Right atrium auricular region (tissue), 2 donors: ENCODE measurements at regions not wholly inside any gene's neighbourhood (a gene's known extent, or its start where the extent isn't known, plus 50 kb on each side); places are given as distances from the start of the nearest gene placed in this dataset.

Experiments used
- DNase-seq: peaks from one replicate; pipeline ENCODE4 v3.0.0-alpha.2; 2019; ENCODE audit warnings: low spot score
- H3K27ac ChIP-seq, 2 donors: fragments of 200-600 bp; sonication (generic); 1 replicate in 1 of 2; 2 replicates in 1 of 2; pipeline ENCODE4 v1.5.1; 2016 to 2019
- H3K27me3 ChIP-seq, 2 donors: fragments of 200-600 bp; sonication (generic); one replicate each; pipeline versions ENCODE4 v1.5.1 to v1.6.0; 2017 to 2019
- H3K36me3 ChIP-seq: fragments of 200-600 bp; sonication (generic); one replicate; pipeline ENCODE4 v1.5.1; 2016
- H3K4me1 ChIP-seq, 2 donors: fragments of 200-600 bp; sonication (generic); one replicate each; pipeline versions ENCODE4 v1.5.1 to v1.6.0; 2017 to 2019
- H3K4me3 ChIP-seq, 2 donors: fragments of 200-600 bp; sonication (generic); 1 replicate in 1 of 2; 2 replicates in 1 of 2; pipeline ENCODE4 v1.5.1; 2017 to 2019; ENCODE audit warnings: mild to moderate bottlenecking in 1 of 2, moderate library complexity in 1 of 2
- H3K9me3 ChIP-seq, 2 donors: fragments of 200-600 bp; sonication (generic); one replicate each; pipeline ENCODE4 v1.5.1; 2019
- TF ChIP-seq, protein P1 (sequence below), 2 donors: fragments of 200-600 bp; sonication (generic); IDR thresholded peaks; one replicate each; pipeline ENCODE4 v1.5.1; 2019; ENCODE audit warnings: antibody characterized with exemption in 2 of 2

- H3K4me1 ChIP-seq: no peaks in the 10 kb centered on the region
- no peak overlapping the region for H3K27ac ChIP-seq
- TF ChIP-seq, protein P1, sequence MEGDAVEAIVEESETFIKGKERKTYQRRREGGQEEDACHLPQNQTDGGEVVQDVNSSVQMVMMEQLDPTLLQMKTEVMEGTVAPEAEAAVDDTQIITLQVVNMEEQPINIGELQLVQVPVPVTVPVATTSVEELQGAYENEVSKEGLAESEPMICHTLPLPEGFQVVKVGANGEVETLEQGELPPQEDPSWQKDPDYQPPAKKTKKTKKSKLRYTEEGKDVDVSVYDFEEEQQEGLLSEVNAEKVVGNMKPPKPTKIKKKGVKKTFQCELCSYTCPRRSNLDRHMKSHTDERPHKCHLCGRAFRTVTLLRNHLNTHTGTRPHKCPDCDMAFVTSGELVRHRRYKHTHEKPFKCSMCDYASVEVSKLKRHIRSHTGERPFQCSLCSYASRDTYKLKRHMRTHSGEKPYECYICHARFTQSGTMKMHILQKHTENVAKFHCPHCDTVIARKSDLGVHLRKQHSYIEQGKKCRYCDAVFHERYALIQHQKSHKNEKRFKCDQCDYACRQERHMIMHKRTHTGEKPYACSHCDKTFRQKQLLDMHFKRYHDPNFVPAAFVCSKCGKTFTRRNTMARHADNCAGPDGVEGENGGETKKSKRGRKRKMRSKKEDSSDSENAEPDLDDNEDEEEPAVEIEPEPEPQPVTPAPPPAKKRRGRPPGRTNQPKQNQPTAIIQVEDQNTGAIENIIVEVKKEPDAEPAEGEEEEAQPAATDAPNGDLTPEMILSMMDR (IDR thresholded peaks at IDR 0.05): no peak
- no peaks in the 10 kb centered on the region for H3K36me3 ChIP-seq
- no peaks in the 10 kb centered on the region for H3K27me3 ChIP-seq
- peaks cover 0 to 15% of the 10 kb centered on the region in 2 donors for H3K9me3 ChIP-seq
- no peak for DNase-seq
- no peak overlapping the region for H3K4me3 ChIP-seq
Measured at GRCh38 chr11:115950660-115951059, 446.4 kb upstream of the CADM1 start.

DNA sequence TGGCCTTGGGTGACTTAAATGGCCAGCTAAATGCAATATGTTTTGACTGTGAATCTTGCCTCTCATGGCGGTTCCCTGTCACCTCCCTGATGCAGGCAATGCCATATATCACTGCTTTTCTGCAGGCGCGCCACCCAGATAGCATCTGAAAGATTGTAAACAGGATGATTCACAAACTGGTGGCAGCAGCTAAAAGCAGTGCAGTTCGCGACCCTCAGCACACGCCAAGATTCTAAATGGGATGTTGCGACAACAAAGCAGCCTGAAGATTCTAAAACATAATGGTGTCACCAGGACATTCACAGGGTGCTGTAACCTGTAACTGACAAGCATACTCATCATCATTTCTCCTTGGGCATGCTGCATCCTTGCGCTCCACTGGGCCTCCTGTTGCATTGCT lies 440.4 kb upstream of the CADM1 start:
- no peaks in the 10 kb centered on the region for H3K9me3 ChIP-seq
- no peak overlapping the region for H3K4me3 ChIP-seq
- H3K36me3 ChIP-seq: no peaks in the 10 kb centered on the region
- H3K4me1 ChIP-seq: no peaks in the 10 kb centered on the region
- TF ChIP-seq, protein P1 (IDR thresholded peaks at IDR 0.05): no peak
- no peaks in the 10 kb centered on the region for H3K27me3 ChIP-seq
- DNase-seq: no peak
- no peak overlapping the region for H3K27ac ChIP-seq

DNA sequence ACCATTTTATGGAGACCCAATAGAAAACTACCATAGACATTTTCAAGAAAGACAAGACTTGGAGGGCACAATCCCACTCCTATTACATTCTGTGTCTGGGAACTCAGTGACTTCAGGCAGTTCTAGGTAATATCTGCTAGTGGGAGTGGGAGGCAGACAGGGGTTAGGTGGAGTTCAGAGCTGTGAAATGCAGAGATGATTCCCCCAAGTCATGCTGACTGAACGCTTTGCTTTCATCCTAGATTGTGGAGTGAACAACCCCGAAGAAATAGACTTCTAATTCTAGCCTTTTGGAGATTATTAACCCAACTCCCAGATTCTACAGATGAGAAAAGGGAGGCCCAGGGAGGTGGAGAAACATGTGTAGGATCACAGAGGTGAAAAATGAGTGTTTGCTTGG lies 437.8 kb upstream of the CADM1 start:
- H3K27ac ChIP-seq: peak overlapping the region; percentile 28 to 50

DNA sequence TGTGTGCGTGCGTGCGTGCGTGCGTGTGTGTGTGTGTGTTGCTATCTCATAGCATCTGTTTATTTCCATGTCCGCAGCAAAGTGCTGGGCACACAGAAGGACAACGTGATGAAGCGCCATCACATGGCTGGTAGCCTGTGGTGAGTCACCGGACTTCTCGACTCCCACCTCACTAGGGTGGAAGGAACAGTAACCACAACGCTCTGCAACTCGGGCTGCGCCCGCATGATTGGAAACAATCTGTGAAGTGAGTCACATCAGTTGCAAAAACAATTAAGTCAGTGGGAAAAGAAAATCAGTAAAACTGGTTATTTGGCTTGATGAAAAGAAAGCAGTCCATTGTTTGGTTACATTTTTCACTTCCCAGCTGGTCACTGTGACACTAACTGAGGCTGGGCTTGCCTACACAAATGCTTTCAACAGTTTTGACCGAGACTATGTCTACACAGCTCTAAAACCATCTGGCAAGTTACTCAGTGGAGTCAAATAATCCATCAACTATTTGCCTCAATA lies 437.3 kb upstream of the CADM1 start:
- no peaks in the 10 kb centered on the region for H3K4me1 ChIP-seq
- H3K9me3 ChIP-seq: no peaks in the 10 kb centered on the region
- H3K27me3 ChIP-seq: no peaks in the 10 kb centered on the region
- no peaks in the 10 kb centered on the region for H3K36me3 ChIP-seq
- no peak overlapping the region for H3K4me3 ChIP-seq
- DNase-seq: peak; percentile 94
- H3K27ac ChIP-seq: peak overlapping the region; percentile 50 to 61
- TF ChIP-seq, protein P1 (IDR thresholded peaks at IDR 0.05): no peak

More for the DNA sequence above, 437.8 kb upstream of the CADM1 start:
- TF ChIP-seq, protein P1 (IDR thresholded peaks at IDR 0.05): no peak
- Histone ChIP-seq H3K9me3 (no peaks in the 10 kb centered on the region), H3K4me3 (no peak overlapping the region), H3K27me3 (no peaks in the 10 kb centered on the region), H3K4me1 (no peaks in the 10 kb centered on the region), H3K36me3 (no peaks in the 10 kb centered on the region)
- no peak for DNase-seq

GRCh38 chr11:115941044-115941443 lies 436.8 kb upstream of the CADM1 start:
- Histone ChIP-seq H3K27ac (peak overlapping the region; percentile 33 to 61), H3K9me3 (no peaks in the 10 kb centered on the region), H3K27me3 (no peaks in the 10 kb centered on the region), H3K4me1 (no peaks in the 10 kb centered on the region), H3K36me3 (no peaks in the 10 kb centered on the region), H3K4me3 (no peak overlapping the region)
- no peak for DNase-seq
- TF ChIP-seq, protein P1 (IDR thresholded peaks at IDR 0.05): no peak

GRCh38 chr11:115939731-115940421 lies 435.7 kb upstream of the CADM1 start:
- Histone ChIP-seq H3K27me3 (no peaks in the 10 kb centered on the region), H3K4me3 (no peak overlapping the region), H3K9me3 (no peaks in the 10 kb centered on the region), H3K36me3 (no peaks in the 10 kb centered on the region), H3K4me1 (no peaks in the 10 kb centered on the region), H3K27ac (no peak overlapping the region)
- no peak for DNase-seq
- TF ChIP-seq, protein P1 (IDR thresholded peaks at IDR 0.05): no peak
